SK-N-SH treated with all-trans-retinoic acid at 6 μM for 48 hours (cell line): ENCODE measurements at regions not wholly inside any gene's neighbourhood (a gene's known extent, or its start where the extent isn't known, plus 50 kb on each side); places are given as distances from the start of the nearest gene placed in this dataset.
"Not testable (repeated sequence)": the region's sequence is repeated elsewhere in the genome, so short reads cannot be mapped to it uniquely, and the experiment has no call there.

Experiments
- ATAC-seq: fragments of 200-7000 bp; cut with Tn5 transposase; 3 replicates; pipeline ENCODE4 v1.9.1; 2020; ENCODE audit warnings: mild to moderate bottlenecking, moderate library complexity
- ARNTL ChIP-seq: fragments of 450-650 bp; formaldehyde crosslinking; IDR thresholded peaks from 2 replicates; pipeline ENCODE4 v1.5.0; 2020; ENCODE audit warnings: low read depth, mild to moderate bottlenecking, moderate library complexity, borderline replicate concordance
- CSDC2 ChIP-seq: fragments of 250-450 bp; sonication (Bioruptor Pico); IDR thresholded peaks from 2 replicates; pipeline ENCODE4 v1.5.0; 2020; ENCODE audit warnings: mild to moderate bottlenecking, moderate library complexity
- GLIS3 ChIP-seq: fragments of 250-450 bp; sonication (Bioruptor Pico); IDR thresholded peaks from 2 replicates; pipeline ENCODE4 v1.5.0; 2020; ENCODE audit warnings: mild to moderate bottlenecking, moderate library complexity
- ISL1 ChIP-seq: fragments of 250-450 bp; sonication (Bioruptor Pico); IDR thresholded peaks from 2 replicates; pipeline ENCODE4 v2.1.2; 2022; ENCODE audit warnings: mild to moderate bottlenecking, moderate library complexity
- RARB ChIP-seq: fragments of 250-450 bp; sonication (Bioruptor Pico); IDR thresholded peaks from 2 replicates; pipeline ENCODE4 v1.8.0; 2021; ENCODE audit warnings: mild to moderate bottlenecking, moderate library complexity
- SNAI2 ChIP-seq: fragments of 250-450 bp; sonication (Bioruptor Pico); IDR thresholded peaks from 2 replicates; pipeline ENCODE4 v1.5.0; 2020; ENCODE audit warnings: mild to moderate bottlenecking, moderate library complexity
- TCF4 ChIP-seq: fragments of 250-450 bp; sonication (Bioruptor Pico); IDR thresholded peaks from 2 replicates; pipeline ENCODE4 v1.8.0; 2021; ENCODE audit warnings: mild to moderate bottlenecking, moderate library complexity, borderline replicate concordance
- TOX ChIP-seq: fragments of 250-450 bp; sonication (Bioruptor Pico); IDR thresholded peaks from 2 replicates; pipeline ENCODE4 v1.8.0; 2021; ENCODE audit warnings: mild to moderate bottlenecking, moderate library complexity, borderline replicate concordance
- ZC3H10 ChIP-seq: fragments of 250-450 bp; sonication (Bioruptor Pico); IDR thresholded peaks from 2 replicates; pipeline ENCODE4 v1.5.1; 2021; ENCODE audit warnings: mild to moderate bottlenecking, moderate library complexity
- ZFP3 ChIP-seq: fragments of 250-450 bp; sonication (Bioruptor Pico); IDR thresholded peaks from 2 replicates; pipeline ENCODE4 v1.5.0; 2020; ENCODE audit warnings: mild to moderate bottlenecking, moderate library complexity
- ZFP30 ChIP-seq: fragments of 450-650 bp; formaldehyde crosslinking; IDR thresholded peaks from 2 replicates; pipeline ENCODE4 v1.5.0; 2022; ENCODE audit warnings: mild to moderate bottlenecking, moderate library complexity
- ZNF565 ChIP-seq: fragments of 450-650 bp; formaldehyde crosslinking; conservative IDR thresholded peaks from 2 replicates; pipeline ENCODE4 v1.5.0; 2020; ENCODE audit warnings: low read depth, mild to moderate bottlenecking, moderate library complexity
- ZNF8 ChIP-seq: fragments of 450-650 bp; formaldehyde crosslinking; IDR thresholded peaks from 2 replicates; pipeline ENCODE4 v1.5.0; 2020; ENCODE audit warnings: mild to moderate bottlenecking, moderate library complexity
- TF ChIP-seq, protein P1 (sequence below): fragments of 250-450 bp; sonication (Bioruptor Pico); IDR thresholded peaks from 2 replicates; pipeline ENCODE4 v1.5.0; 2020; ENCODE audit warnings: mild to moderate bottlenecking, moderate library complexity
- TF ChIP-seq, protein P2 (sequence below): fragments of 250-450 bp; sonication (Bioruptor Pico); IDR thresholded peaks from 2 replicates; pipeline ENCODE4 v1.5.1; 2021; ENCODE audit warnings: mild to moderate bottlenecking, moderate library complexity
- TF ChIP-seq, protein P3 (sequence below): fragments of 250-450 bp; sonication (Bioruptor Pico); IDR thresholded peaks from 2 replicates; pipeline ENCODE4 v1.8.0; 2021; ENCODE audit warnings: low read depth, mild to moderate bottlenecking, moderate library complexity, borderline replicate concordance
- TF ChIP-seq, protein P4 (sequence below): fragments of 250-450 bp; sonication (Bioruptor Pico); IDR thresholded peaks from 2 replicates; pipeline ENCODE4 v1.5.1; 2020; ENCODE audit warnings: low read depth, mild to moderate bottlenecking, moderate library complexity

DNA sequence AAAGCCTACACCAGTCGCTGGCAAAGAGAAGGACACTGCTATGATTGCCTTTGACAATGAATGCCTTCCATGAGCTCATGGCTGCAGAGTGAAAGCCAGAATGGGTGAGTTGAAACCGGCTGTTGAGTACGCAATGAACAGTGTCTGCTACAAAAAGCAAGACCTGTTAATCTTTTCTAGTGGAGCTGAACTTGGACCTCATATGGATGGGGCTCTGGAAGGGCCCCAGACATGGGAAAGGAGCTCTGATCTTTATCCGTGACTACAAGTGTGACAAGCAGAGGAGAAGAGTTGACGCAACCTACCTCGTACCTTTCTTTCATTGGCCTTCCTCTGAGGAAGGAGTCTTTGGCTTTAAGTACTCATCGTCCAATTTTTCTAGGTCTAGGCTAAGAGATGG lies 67.1 kb upstream of the TSC22D1 start (continued):
- TF ChIP-seq, protein P1, sequence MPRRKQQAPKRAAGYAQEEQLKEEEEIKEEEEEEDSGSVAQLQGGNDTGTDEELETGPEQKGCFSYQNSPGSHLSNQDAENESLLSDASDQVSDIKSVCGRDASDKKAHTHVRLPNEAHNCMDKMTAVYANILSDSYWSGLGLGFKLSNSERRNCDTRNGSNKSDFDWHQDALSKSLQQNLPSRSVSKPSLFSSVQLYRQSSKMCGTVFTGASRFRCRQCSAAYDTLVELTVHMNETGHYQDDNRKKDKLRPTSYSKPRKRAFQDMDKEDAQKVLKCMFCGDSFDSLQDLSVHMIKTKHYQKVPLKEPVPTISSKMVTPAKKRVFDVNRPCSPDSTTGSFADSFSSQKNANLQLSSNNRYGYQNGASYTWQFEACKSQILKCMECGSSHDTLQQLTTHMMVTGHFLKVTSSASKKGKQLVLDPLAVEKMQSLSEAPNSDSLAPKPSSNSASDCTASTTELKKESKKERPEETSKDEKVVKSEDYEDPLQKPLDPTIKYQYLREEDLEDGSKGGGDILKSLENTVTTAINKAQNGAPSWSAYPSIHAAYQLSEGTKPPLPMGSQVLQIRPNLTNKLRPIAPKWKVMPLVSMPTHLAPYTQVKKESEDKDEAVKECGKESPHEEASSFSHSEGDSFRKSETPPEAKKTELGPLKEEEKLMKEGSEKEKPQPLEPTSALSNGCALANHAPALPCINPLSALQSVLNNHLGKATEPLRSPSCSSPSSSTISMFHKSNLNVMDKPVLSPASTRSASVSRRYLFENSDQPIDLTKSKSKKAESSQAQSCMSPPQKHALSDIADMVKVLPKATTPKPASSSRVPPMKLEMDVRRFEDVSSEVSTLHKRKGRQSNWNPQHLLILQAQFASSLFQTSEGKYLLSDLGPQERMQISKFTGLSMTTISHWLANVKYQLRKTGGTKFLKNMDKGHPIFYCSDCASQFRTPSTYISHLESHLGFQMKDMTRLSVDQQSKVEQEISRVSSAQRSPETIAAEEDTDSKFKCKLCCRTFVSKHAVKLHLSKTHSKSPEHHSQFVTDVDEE (CRISPR knock-in tag): no peak
- TF ChIP-seq RARB (no peak), CSDC2 (CRISPR knock-in tag) (no peak)

DNA sequence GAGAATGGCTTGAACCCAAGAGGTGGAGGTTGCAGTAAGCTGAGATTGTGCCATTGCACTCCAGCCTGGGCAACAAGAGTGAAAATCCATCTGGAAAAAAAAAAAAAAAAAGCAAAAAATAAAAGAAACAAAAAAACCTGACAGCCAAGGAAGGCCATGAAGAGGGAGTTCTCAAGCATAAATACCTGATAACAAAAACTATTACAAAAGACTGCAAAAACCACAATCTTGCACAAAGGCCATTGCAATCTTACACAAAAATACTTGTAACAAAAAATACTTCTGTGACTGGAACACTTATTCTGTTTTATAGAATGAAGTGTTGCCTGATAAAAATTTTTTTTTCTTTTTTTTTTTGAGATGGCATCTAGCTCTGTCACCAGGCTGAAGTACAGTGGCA lies 61.5 kb upstream of the TSC22D1 start:
- no peak for ATAC-seq
- TF ChIP-seq ZNF8 (CRISPR knock-in tag): no peak
- TF ChIP-seq, all 23 proteins: peak for 0

DNA sequence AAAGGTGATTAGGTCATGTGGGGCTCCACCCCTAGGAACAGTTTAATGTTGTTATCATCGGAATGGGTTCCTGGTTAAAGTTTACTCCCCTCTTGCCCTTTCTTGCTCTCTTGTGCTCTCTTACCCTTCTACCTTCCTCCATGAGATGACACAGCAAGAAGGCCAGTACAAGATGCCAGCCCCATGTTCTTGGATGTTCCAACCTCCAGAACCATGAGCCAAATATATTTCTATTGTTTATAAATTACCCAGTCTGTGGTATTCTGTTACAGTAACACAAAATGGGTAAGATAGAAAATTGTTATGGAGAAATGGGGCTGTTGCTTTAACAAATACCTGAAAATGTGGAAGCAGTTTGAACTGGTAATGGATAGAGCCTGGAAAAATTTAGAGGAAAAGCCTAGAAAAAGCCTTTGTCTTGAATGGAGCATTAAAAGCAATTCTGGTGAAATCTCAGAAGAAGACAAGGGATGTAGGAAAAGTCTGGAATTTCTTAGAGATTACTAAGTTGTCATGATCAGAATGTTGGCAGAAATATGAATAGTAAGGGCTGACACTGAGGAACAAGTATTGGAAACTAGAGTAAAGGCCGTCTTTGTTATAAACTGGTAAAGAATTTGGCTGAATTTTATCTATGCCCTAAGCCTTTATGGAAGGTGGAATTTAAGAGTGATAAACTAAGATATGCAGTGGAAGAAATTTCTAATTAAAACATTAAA lies 53.5 kb upstream of the TSC22D1 start:
- peak; percentile 77 for ATAC-seq
- TF ChIP-seq ZNF565 (CRISPR knock-in tag) (no peak), TOX (CRISPR knock-in tag) (no peak), ARNTL (CRISPR knock-in tag) (no peak), TCF4 (no peak), ISL1 (CRISPR knock-in tag) (no peak)
- TF ChIP-seq, protein P2, sequence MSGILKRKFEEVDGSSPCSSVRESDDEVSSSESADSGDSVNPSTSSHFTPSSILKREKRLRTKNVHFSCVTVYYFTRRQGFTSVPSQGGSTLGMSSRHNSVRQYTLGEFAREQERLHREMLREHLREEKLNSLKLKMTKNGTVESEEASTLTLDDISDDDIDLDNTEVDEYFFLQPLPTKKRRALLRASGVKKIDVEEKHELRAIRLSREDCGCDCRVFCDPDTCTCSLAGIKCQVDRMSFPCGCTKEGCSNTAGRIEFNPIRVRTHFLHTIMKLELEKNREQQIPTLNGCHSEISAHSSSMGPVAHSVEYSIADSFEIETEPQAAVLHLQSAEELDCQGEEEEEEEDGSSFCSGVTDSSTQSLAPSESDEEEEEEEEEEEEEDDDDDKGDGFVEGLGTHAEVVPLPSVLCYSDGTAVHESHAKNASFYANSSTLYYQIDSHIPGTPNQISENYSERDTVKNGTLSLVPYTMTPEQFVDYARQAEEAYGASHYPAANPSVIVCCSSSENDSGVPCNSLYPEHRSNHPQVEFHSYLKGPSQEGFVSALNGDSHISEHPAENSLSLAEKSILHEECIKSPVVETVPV: no peak
- TF ChIP-seq, protein P1 (CRISPR knock-in tag): no peak

DNA sequence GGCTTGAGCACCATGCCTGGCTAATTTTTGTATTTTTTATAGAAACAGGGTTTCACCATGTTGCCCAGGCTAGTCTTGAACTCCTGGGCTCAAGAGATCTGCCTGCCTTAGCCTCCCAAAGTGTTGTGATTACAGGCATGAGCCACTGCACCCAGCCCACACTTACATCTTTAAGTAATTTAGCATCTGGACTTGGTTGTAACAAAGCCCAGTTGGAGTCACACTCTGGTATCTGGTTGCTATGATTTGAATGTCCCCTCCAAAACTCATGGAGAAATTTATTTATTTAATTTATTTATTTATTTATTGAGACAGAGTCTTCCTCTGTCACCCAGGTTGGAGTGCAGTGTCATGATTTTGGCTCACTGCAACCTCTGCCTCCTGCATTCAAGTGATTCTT lies 52.7 kb upstream of the TSC22D1 start:
- ATAC-seq: not testable (repeated sequence)

DNA sequence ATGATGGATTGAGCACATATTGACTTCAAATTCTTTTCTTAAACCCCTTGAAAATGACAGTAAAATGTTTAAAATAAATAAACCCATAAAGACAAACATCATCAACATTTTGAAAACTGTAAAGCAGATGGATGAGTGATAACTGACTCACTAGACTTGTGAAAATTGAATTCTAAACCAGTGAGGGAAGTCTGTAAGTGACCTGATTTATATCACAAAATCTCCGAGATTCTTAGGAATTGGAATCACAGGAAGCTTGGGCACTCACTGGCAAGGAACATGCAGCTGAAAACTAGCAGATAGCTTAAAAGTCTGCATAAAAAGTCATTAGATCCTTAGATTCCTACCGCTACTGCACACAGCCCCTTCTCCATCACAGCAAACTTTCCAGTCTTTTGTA lies 51.3 kb upstream of the TSC22D1 start:
- no peak; the same call in 2 of the 3 replicates for ATAC-seq
- no peak for TF ChIP-seq ARNTL (CRISPR knock-in tag)
- no peak for TF ChIP-seq ZFP3
- TF ChIP-seq ZC3H10 (CRISPR knock-in tag): no peak
- TF ChIP-seq SNAI2 (CRISPR knock-in tag): no peak
- no peak for TF ChIP-seq GLIS3 (CRISPR knock-in tag)
- TF ChIP-seq, protein P3, sequence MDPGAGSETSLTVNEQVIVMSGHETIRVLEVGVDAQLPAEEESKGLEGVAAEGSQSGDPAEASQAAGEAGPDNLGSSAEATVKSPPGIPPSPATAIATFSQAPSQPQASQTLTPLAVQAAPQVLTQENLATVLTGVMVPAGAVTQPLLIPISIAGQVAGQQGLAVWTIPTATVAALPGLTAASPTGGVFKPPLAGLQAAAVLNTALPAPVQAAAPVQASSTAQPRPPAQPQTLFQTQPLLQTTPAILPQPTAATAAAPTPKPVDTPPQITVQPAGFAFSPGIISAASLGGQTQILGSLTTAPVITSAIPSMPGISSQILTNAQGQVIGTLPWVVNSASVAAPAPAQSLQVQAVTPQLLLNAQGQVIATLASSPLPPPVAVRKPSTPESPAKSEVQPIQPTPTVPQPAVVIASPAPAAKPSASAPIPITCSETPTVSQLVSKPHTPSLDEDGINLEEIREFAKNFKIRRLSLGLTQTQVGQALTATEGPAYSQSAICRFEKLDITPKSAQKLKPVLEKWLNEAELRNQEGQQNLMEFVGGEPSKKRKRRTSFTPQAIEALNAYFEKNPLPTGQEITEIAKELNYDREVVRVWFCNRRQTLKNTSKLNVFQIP (CRISPR knock-in tag): no peak
- no peak for TF ChIP-seq RARB
- TF ChIP-seq ZNF8 (CRISPR knock-in tag): no peak
- TF ChIP-seq, protein P4, sequence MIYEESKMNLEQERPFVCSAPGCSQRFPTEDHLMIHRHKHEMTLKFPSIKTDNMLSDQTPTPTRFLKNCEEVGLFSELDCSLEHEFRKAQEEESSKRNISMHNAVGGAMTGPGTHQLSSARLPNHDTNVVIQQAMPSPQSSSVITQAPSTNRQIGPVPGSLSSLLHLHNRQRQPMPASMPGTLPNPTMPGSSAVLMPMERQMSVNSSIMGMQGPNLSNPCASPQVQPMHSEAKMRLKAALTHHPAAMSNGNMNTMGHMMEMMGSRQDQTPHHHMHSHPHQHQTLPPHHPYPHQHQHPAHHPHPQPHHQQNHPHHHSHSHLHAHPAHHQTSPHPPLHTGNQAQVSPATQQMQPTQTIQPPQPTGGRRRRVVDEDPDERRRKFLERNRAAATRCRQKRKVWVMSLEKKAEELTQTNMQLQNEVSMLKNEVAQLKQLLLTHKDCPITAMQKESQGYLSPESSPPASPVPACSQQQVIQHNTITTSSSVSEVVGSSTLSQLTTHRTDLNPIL (CRISPR knock-in tag): no peak
- no peak for TF ChIP-seq TCF4
- TF ChIP-seq ZFP30 (CRISPR knock-in tag): no peak
